ENCODE measurements at regions not wholly inside any gene's neighbourhood (a gene's known extent, or its start where the extent isn't known, plus 50 kb on each side); places are given as distances from the start of the nearest gene placed in this dataset.

DNA sequence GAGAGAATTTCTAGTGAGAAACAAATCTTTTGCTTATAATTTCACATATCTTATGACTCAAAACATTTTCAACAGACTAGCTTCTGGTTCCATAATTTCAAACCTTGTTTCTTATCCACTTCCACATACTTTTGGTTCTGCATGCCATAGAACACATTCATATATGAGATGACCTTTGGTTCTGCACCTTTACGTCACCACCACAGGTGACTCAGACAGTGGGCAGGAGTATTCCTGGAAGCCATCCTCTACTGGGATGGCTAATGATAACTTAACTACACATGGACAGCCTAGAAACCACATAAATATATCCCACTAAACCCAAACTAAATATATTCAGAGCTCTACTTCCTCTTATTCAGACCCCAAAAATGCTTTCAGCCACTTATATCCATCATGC, 133.3 kb downstream of the DCK start:
- no peaks in the 10 kb centered on the region for H3K27me3 ChIP-seq (ENCODE audit: insufficient read depth, low read depth, low read length)
- no peak overlapping the region for H3K27ac ChIP-seq (ENCODE audit: low read length)
- no peak overlapping the region for H3K4me2 ChIP-seq (ENCODE audit: low read length)
- no peaks in the 10 kb centered on the region for H3K36me3 ChIP-seq (ENCODE audit: insufficient read depth, low read length)
- no peaks in the 10 kb centered on the region for H3K9me2 ChIP-seq (ENCODE audit: insufficient read depth, low read length)
- no peaks in the 10 kb centered on the region for H3K79me2 ChIP-seq (replicated peaks; ENCODE audit: insufficient read depth, low read length)
- no peak overlapping the region for H2AFZ ChIP-seq (ENCODE audit: low read depth, low read length)
- no peak overlapping the region for H3K9ac ChIP-seq (ENCODE audit: low read length)
- H4K20me1 ChIP-seq (ENCODE audit: insufficient read depth): no peaks in the 10 kb centered on the region
- no peak overlapping the region for H3K4me3 ChIP-seq (ENCODE audit: low read length)
- H3F3A ChIP-seq (ENCODE audit: insufficient read depth, low read length, poor library complexity, severe bottlenecking): peaks cover 6% of the 10 kb centered on the region
- TF ChIP-seq TAF1 (IDR thresholded peaks at IDR 0.05; ENCODE audit: low read depth): no peak
- no peak for TF ChIP-seq EZH2 (IDR thresholded peaks at IDR 0.05; ENCODE audit: borderline replicate concordance, insufficient read depth, low read length, poor library complexity, severe bottlenecking)
- no peak for TF ChIP-seq EP300 (conservative IDR thresholded peaks at IDR 0.05; ENCODE audit: poor library complexity, severe bottlenecking)
- TF ChIP-seq, protein P1, sequence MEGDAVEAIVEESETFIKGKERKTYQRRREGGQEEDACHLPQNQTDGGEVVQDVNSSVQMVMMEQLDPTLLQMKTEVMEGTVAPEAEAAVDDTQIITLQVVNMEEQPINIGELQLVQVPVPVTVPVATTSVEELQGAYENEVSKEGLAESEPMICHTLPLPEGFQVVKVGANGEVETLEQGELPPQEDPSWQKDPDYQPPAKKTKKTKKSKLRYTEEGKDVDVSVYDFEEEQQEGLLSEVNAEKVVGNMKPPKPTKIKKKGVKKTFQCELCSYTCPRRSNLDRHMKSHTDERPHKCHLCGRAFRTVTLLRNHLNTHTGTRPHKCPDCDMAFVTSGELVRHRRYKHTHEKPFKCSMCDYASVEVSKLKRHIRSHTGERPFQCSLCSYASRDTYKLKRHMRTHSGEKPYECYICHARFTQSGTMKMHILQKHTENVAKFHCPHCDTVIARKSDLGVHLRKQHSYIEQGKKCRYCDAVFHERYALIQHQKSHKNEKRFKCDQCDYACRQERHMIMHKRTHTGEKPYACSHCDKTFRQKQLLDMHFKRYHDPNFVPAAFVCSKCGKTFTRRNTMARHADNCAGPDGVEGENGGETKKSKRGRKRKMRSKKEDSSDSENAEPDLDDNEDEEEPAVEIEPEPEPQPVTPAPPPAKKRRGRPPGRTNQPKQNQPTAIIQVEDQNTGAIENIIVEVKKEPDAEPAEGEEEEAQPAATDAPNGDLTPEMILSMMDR (IDR thresholded peaks at IDR 0.05; ENCODE audit: poor library complexity, severe bottlenecking): no peak
- TF ChIP-seq POLR2AphosphoS5 (IDR thresholded peaks at IDR 0.05): no peak
- TF ChIP-seq SMC3 (conservative IDR thresholded peaks at IDR 0.05; ENCODE audit: poor library complexity): no peak
- no peak for TF ChIP-seq RAD21 (conservative IDR thresholded peaks at IDR 0.05)
- TF ChIP-seq, protein P2, sequence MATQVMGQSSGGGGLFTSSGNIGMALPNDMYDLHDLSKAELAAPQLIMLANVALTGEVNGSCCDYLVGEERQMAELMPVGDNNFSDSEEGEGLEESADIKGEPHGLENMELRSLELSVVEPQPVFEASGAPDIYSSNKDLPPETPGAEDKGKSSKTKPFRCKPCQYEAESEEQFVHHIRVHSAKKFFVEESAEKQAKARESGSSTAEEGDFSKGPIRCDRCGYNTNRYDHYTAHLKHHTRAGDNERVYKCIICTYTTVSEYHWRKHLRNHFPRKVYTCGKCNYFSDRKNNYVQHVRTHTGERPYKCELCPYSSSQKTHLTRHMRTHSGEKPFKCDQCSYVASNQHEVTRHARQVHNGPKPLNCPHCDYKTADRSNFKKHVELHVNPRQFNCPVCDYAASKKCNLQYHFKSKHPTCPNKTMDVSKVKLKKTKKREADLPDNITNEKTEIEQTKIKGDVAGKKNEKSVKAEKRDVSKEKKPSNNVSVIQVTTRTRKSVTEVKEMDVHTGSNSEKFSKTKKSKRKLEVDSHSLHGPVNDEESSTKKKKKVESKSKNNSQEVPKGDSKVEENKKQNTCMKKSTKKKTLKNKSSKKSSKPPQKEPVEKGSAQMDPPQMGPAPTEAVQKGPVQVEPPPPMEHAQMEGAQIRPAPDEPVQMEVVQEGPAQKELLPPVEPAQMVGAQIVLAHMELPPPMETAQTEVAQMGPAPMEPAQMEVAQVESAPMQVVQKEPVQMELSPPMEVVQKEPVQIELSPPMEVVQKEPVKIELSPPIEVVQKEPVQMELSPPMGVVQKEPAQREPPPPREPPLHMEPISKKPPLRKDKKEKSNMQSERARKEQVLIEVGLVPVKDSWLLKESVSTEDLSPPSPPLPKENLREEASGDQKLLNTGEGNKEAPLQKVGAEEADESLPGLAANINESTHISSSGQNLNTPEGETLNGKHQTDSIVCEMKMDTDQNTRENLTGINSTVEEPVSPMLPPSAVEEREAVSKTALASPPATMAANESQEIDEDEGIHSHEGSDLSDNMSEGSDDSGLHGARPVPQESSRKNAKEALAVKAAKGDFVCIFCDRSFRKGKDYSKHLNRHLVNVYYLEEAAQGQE (IDR thresholded peaks at IDR 0.05; ENCODE audit: borderline replicate concordance): no peak
- no peak for TF ChIP-seq MXI1 (conservative IDR thresholded peaks at IDR 0.05; ENCODE audit: poor library complexity, severe bottlenecking)
- no peaks in the 10 kb centered on the region for H3K9me3 ChIP-seq (ENCODE audit: low read length)

DNA sequence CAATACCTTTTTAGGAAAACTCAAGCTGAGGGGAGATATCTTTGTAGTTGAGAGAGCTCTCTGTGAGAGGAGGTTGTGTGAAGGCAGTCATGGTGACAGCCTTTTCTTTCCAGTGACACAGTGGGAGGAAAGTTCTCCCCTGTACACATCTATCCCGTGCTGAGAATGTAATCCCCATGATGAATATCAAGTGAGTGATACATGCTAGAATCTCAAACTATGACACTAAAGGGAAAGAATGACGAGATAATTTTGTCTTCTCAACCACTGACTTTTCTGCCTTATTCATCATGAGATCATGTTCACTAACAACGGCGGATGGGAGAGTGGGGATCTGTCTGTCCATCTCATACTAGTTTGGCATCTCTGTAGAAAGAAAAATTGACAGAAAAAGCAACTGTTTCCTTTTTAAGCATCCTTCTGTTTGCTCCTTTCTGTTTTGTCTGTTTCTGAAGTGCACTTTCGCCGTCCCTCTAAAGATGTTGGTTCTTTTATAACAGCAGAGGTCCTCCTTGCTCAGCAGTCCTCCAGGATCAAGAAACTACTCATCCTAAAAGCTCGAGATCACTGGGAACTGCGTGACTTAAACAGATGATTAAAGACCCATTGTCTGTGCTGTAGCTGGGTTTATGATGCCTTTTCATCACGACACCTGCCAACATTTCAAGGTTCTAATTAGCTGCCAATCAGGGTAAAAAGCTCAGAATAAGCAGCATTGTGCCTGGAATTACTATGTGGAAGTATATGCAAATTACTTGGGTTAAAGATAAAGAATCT, 137.6 kb downstream of the DCK start:
- no peaks in the 10 kb centered on the region for H3K79me2 ChIP-seq (replicated peaks; ENCODE audit: insufficient read depth, low read length)
- H3K9me2 ChIP-seq (ENCODE audit: insufficient read depth, low read length): no peaks in the 10 kb centered on the region
- peak overlapping the region; percentile 46 for H3K4me2 ChIP-seq (ENCODE audit: low read length)
- peak overlapping the region; percentile 62 for H3K9ac ChIP-seq (ENCODE audit: low read length)
- peaks cover 6% of the 10 kb centered on the region for H3F3A ChIP-seq (ENCODE audit: insufficient read depth, low read length, poor library complexity, severe bottlenecking)
- no peak overlapping the region for H2AFZ ChIP-seq (ENCODE audit: low read depth, low read length)
- no peaks in the 10 kb centered on the region for H3K36me3 ChIP-seq (ENCODE audit: insufficient read depth, low read length)
- H3K27me3 ChIP-seq (ENCODE audit: insufficient read depth, low read depth, low read length): no peaks in the 10 kb centered on the region
- H3K4me3 ChIP-seq (ENCODE audit: low read length): peak overlapping the region; percentile 42
- H4K20me1 ChIP-seq (ENCODE audit: insufficient read depth): no peaks in the 10 kb centered on the region
- peak; percentile 71 for TF ChIP-seq POLR2AphosphoS5 (IDR thresholded peaks at IDR 0.05)
- peak; percentile 92 for TF ChIP-seq EP300 (conservative IDR thresholded peaks at IDR 0.05; ENCODE audit: poor library complexity, severe bottlenecking)
- peak; percentile 73 for TF ChIP-seq RAD21 (conservative IDR thresholded peaks at IDR 0.05)
- no peak for TF ChIP-seq EZH2 (IDR thresholded peaks at IDR 0.05; ENCODE audit: borderline replicate concordance, insufficient read depth, low read length, poor library complexity, severe bottlenecking)
- TF ChIP-seq TAF1 (IDR thresholded peaks at IDR 0.05; ENCODE audit: low read depth): no peak
- TF ChIP-seq, protein P1 (IDR thresholded peaks at IDR 0.05; ENCODE audit: poor library complexity, severe bottlenecking): peak; percentile 65
- TF ChIP-seq SMC3 (conservative IDR thresholded peaks at IDR 0.05; ENCODE audit: poor library complexity): peak; percentile 61
- TF ChIP-seq, protein P2 (IDR thresholded peaks at IDR 0.05; ENCODE audit: borderline replicate concordance): peak; percentile 79
- no peak for TF ChIP-seq MXI1 (conservative IDR thresholded peaks at IDR 0.05; ENCODE audit: poor library complexity, severe bottlenecking)
- no peaks in the 10 kb centered on the region for H3K9me3 ChIP-seq (ENCODE audit: low read length)
- peak overlapping the region; percentile 94 for H3K27ac ChIP-seq (ENCODE audit: low read length)

Data from neural cell (in vitro differentiated cells).